CD8-positive, alpha-beta memory T cell (primary cell): ENCODE measurements at regions not wholly inside any gene's neighbourhood (a gene's known extent, or its start where the extent isn't known, plus 50 kb on each side); places are given as distances from the start of the nearest gene placed in this dataset.
"Not testable (repeated sequence)": the region's sequence is repeated elsewhere in the genome, so short reads cannot be mapped to it uniquely, and the experiment has no call there.

ENCODE experiments used
- CTCF ChIA-PET: fragments of 350-600 bp; sonication (Branson Sonifier 250); formaldehyde crosslinking; loops from one replicate; lab custom pipeline; 2021; ENCODE audit warnings: antibody characterized with exemption; lab: Charles Lee
- POLR2A ChIA-PET: fragments of 350-600 bp; sonication (Branson Sonifier 250); formaldehyde crosslinking; loops from one replicate; lab custom pipeline; 2021; ENCODE audit warnings: antibody characterized with exemption; lab: Charles Lee
- DNase-seq, 5 donors: peaks; one replicate each; pipeline versions ENCODE4 v3.0.0 to v3.0.0-alpha.2; 2020 to 2022; ENCODE audit warnings: mixed read lengths in 1 of 5
- H3K27ac ChIP-seq: one replicate; pipeline ENCODE4 v1.7.0; 2013; ENCODE audit warnings: low read depth, mild to moderate bottlenecking, low read length, moderate library complexity
- H3K27me3 ChIP-seq: 2 replicates; pipeline ENCODE4 v1.7.0; 2013; ENCODE audit warnings: low read length, mild to moderate bottlenecking; ENCODE audit not compliant: insufficient read depth, poor library complexity, severe bottlenecking
- H3K36me3 ChIP-seq: 2 replicates; pipeline ENCODE4 v1.7.0; 2013; ENCODE audit warnings: mild to moderate bottlenecking, low read length, moderate library complexity; ENCODE audit not compliant: insufficient read depth
- H3K4me1 ChIP-seq: 2 replicates; pipeline ENCODE4 v1.7.0; 2013; ENCODE audit warnings: mild to moderate bottlenecking, low read length, moderate library complexity; ENCODE audit not compliant: insufficient read depth
- H3K4me3 ChIP-seq: 2 replicates; pipeline ENCODE4 v1.7.0; 2013; ENCODE audit warnings: mild to moderate bottlenecking, low read length
- H3K9me3 ChIP-seq: 2 replicates; pipeline ENCODE4 v1.7.0; 2013; ENCODE audit warnings: mild to moderate bottlenecking, low read length
- H3K27ac Mint-ChIP-seq, 8 donors: one replicate each; pipeline ENCODE4 v1.8.0; 2020 to 2021; ENCODE audit warnings: mixed read lengths in 8 of 8, mild to moderate bottlenecking in 6 of 8, inconsistent platforms in 3 of 8, moderate library complexity in 3 of 8
- H3K27me3 Mint-ChIP-seq, 2 donors: one replicate each; pipeline ENCODE4 v1.8.0; 2020 to 2021; ENCODE audit warnings: mixed read lengths in 2 of 2, mild to moderate bottlenecking in 1 of 2, moderate library complexity in 1 of 2
- H3K36me3 Mint-ChIP-seq, 3 donors: one replicate each; pipeline ENCODE4 v1.8.0; 2020 to 2021; ENCODE audit warnings: mixed read lengths in 3 of 3, inconsistent platforms in 1 of 3, mild to moderate bottlenecking in 1 of 3
- H3K4me1 Mint-ChIP-seq, 3 donors: one replicate each; pipeline ENCODE4 v1.8.0; 2020 to 2021; ENCODE audit warnings: mixed read lengths in 3 of 3, inconsistent platforms in 1 of 3, mild to moderate bottlenecking in 1 of 3
- H3K4me3 Mint-ChIP-seq, 7 donors: one replicate each; pipeline ENCODE4 v1.8.0; 2020 to 2021; ENCODE audit warnings: mixed read lengths in 7 of 7, mild to moderate bottlenecking in 6 of 7, moderate library complexity in 4 of 7, inconsistent platforms in 2 of 7
- H3K9me3 Mint-ChIP-seq, 5 donors: one replicate each; pipeline ENCODE4 v1.8.0; 2020 to 2022; ENCODE audit warnings: mixed read lengths in 5 of 5, mild to moderate bottlenecking in 3 of 5, moderate library complexity in 2 of 5, inconsistent platforms in 1 of 5

GRCh38 chr7:91506966-91507365 lies 242.7 kb downstream of the FZD1 start:
- H3K27me3 ChIP-seq, CTCF ChIA-PET, H3K36me3 ChIP-seq: not testable (repeated sequence)

GRCh38 chr7:91511861-91512260 lies 247.6 kb downstream of the FZD1 start:
- H3K4me3 Mint-ChIP-seq, H3K27me3 Mint-ChIP-seq, H3K4me1 Mint-ChIP-seq, H3K27me3 ChIP-seq, CTCF ChIA-PET, H3K4me1 ChIP-seq, POLR2A ChIA-PET, DNase-seq, H3K4me3 ChIP-seq, H3K27ac ChIP-seq, H3K36me3 ChIP-seq, H3K9me3 Mint-ChIP-seq, H3K9me3 ChIP-seq, H3K27ac Mint-ChIP-seq, H3K36me3 Mint-ChIP-seq: not testable (repeated sequence)

More at GRCh38 chr7:91506966-91507365, 242.7 kb downstream of the FZD1 start:
- H3K36me3 Mint-ChIP-seq, H3K27ac Mint-ChIP-seq, H3K4me3 ChIP-seq, H3K4me1 ChIP-seq, H3K27ac ChIP-seq, H3K27me3 Mint-ChIP-seq, POLR2A ChIA-PET, H3K4me3 Mint-ChIP-seq, H3K4me1 Mint-ChIP-seq, DNase-seq, H3K9me3 ChIP-seq: not testable (repeated sequence)
- peaks cover 0 to 13% (median 6%) of the 10 kb centered on the region in 5 donors for H3K9me3 Mint-ChIP-seq

DNA sequence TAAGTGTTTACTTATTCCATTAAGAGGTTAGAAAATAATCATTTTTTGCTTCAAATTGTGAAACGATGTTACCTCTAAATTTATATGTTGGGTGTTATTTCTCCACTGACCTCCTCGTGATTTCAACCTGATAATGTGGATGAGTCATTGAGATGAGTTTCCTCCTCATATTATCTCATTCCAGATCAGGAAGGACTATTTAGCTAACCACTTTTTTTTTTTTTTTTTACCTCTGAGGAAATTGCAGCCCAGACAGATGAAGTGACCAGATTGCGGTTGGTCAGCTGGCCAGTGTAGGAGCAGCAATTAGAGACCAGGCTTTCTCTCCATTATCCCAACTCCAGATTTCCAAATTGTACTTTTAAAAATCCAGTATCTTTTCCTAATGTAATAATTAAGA lies 248.7 kb downstream of the FZD1 start:
- H3K4me3 ChIP-seq = no peak overlapping the region
- no peak overlapping the region for H3K27ac Mint-ChIP-seq
- no peaks in the 10 kb centered on the region for H3K36me3 Mint-ChIP-seq
- DNase-seq = no peak
- H3K9me3 Mint-ChIP-seq = peaks cover 1 to 6% (median 2%) of the 10 kb centered on the region in 5 donors
- no peaks in the 10 kb centered on the region for H3K36me3 ChIP-seq
- CTCF ChIA-PET = no interaction called here
- no peak overlapping the region for H3K4me3 Mint-ChIP-seq
- no peaks in the 10 kb centered on the region for H3K4me1 Mint-ChIP-seq
- H3K9me3 ChIP-seq = no peaks in the 10 kb centered on the region
- POLR2A ChIA-PET = no interaction called here
- no peak overlapping the region for H3K27ac ChIP-seq
- no peaks in the 10 kb centered on the region for H3K27me3 Mint-ChIP-seq
- H3K4me1 ChIP-seq = no peaks in the 10 kb centered on the region
- no peaks in the 10 kb centered on the region for H3K27me3 ChIP-seq

DNA sequence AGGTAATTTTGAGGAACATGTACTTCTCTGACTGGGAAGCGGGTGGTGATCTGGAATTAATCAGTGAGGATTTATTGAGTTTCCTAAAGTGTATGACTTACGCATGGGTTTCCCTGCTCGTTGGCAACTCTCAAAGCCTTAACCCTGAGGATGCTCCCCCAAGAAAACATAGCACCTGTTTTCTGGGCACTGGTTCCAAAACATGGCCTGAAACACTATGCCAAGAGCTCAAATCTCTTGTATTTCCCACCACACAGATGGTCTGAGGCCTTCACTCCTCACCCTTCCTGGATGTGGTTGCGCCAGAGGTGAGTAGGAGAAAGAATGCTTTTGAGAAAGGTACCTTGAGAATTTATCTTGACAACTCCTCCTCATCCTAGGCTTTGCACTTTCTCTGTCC lies 250.4 kb downstream of the FZD1 start:
- peaks cover 0 to 6% (median 2%) of the 10 kb centered on the region in 5 donors for H3K9me3 Mint-ChIP-seq
- H3K4me3 ChIP-seq = no peak overlapping the region
- H3K9me3 ChIP-seq = no peaks in the 10 kb centered on the region
- no peak overlapping the region for H3K27ac Mint-ChIP-seq
- H3K4me1 ChIP-seq = no peaks in the 10 kb centered on the region
- H3K4me1 Mint-ChIP-seq = no peaks in the 10 kb centered on the region
- CTCF ChIA-PET = no interaction called here
- H3K36me3 Mint-ChIP-seq = no peaks in the 10 kb centered on the region
- no peaks in the 10 kb centered on the region for H3K27me3 ChIP-seq
- POLR2A ChIA-PET = no interaction called here
- H3K4me3 Mint-ChIP-seq = no peak overlapping the region
- H3K27ac ChIP-seq = no peak overlapping the region
- H3K36me3 ChIP-seq = no peaks in the 10 kb centered on the region
- no peak for DNase-seq
- H3K27me3 Mint-ChIP-seq = no peaks in the 10 kb centered on the region

DNA sequence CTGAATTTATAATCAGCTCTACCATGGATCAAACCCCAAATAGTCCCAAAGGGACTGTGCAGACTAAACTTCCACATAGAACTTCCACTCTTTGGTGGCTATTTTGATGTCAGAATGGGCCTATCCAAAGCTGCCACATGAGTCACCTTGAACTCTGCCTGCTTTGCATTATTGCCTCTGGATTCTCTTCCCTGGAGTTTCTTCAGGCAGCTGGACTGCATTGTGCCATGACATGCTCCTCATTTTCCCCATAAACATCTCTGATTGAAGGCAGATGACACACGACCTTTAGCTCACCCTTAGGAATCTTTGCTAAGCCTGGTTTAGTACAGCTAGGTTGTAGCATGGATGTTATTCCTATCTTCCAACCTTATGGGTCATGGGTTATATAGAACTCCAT lies 251.7 kb downstream of the FZD1 start:
- no peaks in the 10 kb centered on the region for H3K27me3 Mint-ChIP-seq
- no peak overlapping the region for H3K27ac Mint-ChIP-seq
- no peak overlapping the region for H3K4me3 Mint-ChIP-seq
- Histone ChIP-seq H3K9me3 (no peaks in the 10 kb centered on the region), H3K4me3 (no peak overlapping the region), H3K27ac (no peak overlapping the region), H3K4me1 (no peaks in the 10 kb centered on the region), H3K36me3 (no peaks in the 10 kb centered on the region), H3K27me3 (no peaks in the 10 kb centered on the region)
- no peak for DNase-seq
- no peaks in the 10 kb centered on the region for H3K36me3 Mint-ChIP-seq
- no peaks in the 10 kb centered on the region for H3K4me1 Mint-ChIP-seq
- ChIA-PET CTCF (no interaction called here), POLR2A (no interaction called here)
- peaks cover 1 to 4% (median 3%) of the 10 kb centered on the region in 5 donors for H3K9me3 Mint-ChIP-seq

DNA sequence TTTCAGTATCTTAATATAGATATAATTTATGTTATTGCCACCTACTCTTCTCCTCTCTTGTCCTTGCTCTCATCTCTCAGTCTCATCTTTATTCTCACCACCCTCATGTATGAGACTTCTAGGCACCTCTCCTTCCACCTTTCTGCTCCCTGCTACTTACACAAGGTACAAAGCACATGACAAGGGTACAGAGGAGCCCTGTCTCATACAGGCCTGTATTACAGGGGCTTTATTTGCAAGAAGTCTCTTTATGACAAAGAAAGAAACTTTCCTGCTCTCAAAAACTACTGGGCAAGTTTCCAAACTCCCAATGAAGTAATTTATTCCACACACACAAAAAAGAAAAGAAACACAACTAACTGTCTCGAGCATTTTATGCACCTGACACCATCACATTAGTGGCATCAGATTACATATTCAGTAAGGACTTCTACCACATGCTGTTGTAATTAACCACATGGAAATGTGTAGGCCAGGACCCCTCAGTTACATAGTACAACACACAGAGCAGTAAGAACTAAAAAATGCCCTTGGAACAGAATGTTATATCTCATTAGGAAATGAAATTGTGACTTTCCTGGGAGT lies 253.1 kb downstream of the FZD1 start:
- ChIA-PET CTCF (no interaction called here), POLR2A (no interaction called here)
- H3K9me3 Mint-ChIP-seq = peaks cover 1 to 11% (median 6%) of the 10 kb centered on the region in 5 donors
- no peaks in the 10 kb centered on the region for H3K4me1 Mint-ChIP-seq
- DNase-seq = no peak
- no peaks in the 10 kb centered on the region for H3K36me3 Mint-ChIP-seq
- Histone ChIP-seq H3K27ac (no peak overlapping the region), H3K9me3 (no peaks in the 10 kb centered on the region), H3K4me1 (no peaks in the 10 kb centered on the region), H3K4me3 (no peak overlapping the region), H3K36me3 (no peaks in the 10 kb centered on the region), H3K27me3 (no peaks in the 10 kb centered on the region)
- H3K27ac Mint-ChIP-seq = no peak overlapping the region
- no peaks in the 10 kb centered on the region for H3K27me3 Mint-ChIP-seq
- no peak overlapping the region for H3K4me3 Mint-ChIP-seq

DNA sequence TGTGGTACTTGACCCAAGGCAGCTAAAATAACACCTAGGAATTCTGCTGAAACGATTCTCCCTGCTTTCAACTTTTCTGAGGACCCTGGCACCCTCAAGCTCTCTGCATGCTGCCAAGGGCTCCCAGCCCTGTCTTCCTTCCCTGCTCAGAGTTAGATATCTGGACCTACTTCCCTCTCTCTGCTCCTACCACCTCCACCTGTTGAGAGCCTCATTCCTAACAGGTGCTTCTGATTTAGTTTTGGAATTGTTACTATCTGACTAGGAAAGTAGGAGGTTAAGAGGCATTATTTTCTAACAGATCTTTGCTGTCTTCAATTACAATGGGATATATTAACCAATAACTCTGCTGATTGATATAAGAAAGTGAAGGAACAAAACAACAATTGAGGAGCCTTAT lies 253.8 kb downstream of the FZD1 start:
- H3K4me3 ChIP-seq = no peak overlapping the region
- no peaks in the 10 kb centered on the region for H3K27me3 Mint-ChIP-seq
- no peak overlapping the region for H3K4me3 Mint-ChIP-seq
- no peaks in the 10 kb centered on the region for H3K9me3 ChIP-seq
- H3K27ac Mint-ChIP-seq = no peak overlapping the region
- H3K9me3 Mint-ChIP-seq = peaks cover 1 to 16% (median 6%) of the 10 kb centered on the region in 5 donors
- no peak for DNase-seq
- H3K36me3 Mint-ChIP-seq = no peaks in the 10 kb centered on the region
- H3K4me1 Mint-ChIP-seq = no peaks in the 10 kb centered on the region
- POLR2A ChIA-PET = no interaction called here
- H3K27ac ChIP-seq = no peak overlapping the region
- H3K4me1 ChIP-seq = no peaks in the 10 kb centered on the region
- H3K36me3 ChIP-seq = no peaks in the 10 kb centered on the region
- CTCF ChIA-PET = no interaction called here
- H3K27me3 ChIP-seq = no peaks in the 10 kb centered on the region

- Mint-ChIP-seq H3K27me3 (no peaks in the 10 kb centered on the region), H3K36me3 (no peaks in the 10 kb centered on the region), H3K4me3 (no peak overlapping the region), H3K27ac (no peak overlapping the region), H3K9me3 (peaks cover 1 to 24% (median 6%) of the 10 kb centered on the region in 5 donors), H3K4me1 (no peaks in the 10 kb centered on the region)
- Histone ChIP-seq H3K4me1 (no peaks in the 10 kb centered on the region), H3K27ac (no peak overlapping the region), H3K27me3 (no peaks in the 10 kb centered on the region), H3K4me3 (no peak overlapping the region), H3K36me3 (no peaks in the 10 kb centered on the region), H3K9me3 (no peaks in the 10 kb centered on the region)
- no peak for DNase-seq
- ChIA-PET POLR2A (no interaction called here), CTCF (no interaction called here)
Observed at GRCh38 chr7:91519241-91520158, 255.3 kb downstream of the FZD1 start.
